ENCODE measurements at regions not wholly inside any gene's neighbourhood (a gene's known extent, or its start where the extent isn't known, plus 50 kb on each side); places are given as distances from the start of the nearest gene placed in this dataset.

- in situ Hi-C loops (cut with MboI; ENCODE audit: low sequenced_read_pairs, unreplicated experiment), result no loop called here
- no peak for DNase-seq (ENCODE audit: low spot score)
- no peak for TF ChIP-seq CTCF (IDR thresholded peaks at IDR 0.05; ENCODE audit: borderline replicate concordance, control extremely low read depth, extremely low read depth, insufficient read depth, missing control alignments)
Observed at GRCh38 chr10:8137726-8138125, 83.2 kb downstream of the GATA3 start.

- no peak for TF ChIP-seq CTCF (IDR thresholded peaks at IDR 0.05; ENCODE audit: borderline replicate concordance, control extremely low read depth, extremely low read depth, insufficient read depth, missing control alignments)
- in situ Hi-C loops (cut with MboI; ENCODE audit: low sequenced_read_pairs, unreplicated experiment), result no loop called here
- DNase-seq (ENCODE audit: low spot score), result no peak
Observed at GRCh38 chr10:8138471-8138870, 84.0 kb downstream of the GATA3 start.

GRCh38 chr10:8144496-8144895, 90.0 kb downstream of the GATA3 start:
- no peak for DNase-seq (ENCODE audit: low spot score)
- no peak for TF ChIP-seq CTCF (IDR thresholded peaks at IDR 0.05; ENCODE audit: borderline replicate concordance, control extremely low read depth, extremely low read depth, insufficient read depth, missing control alignments)
- in situ Hi-C loops (cut with MboI; ENCODE audit: low sequenced_read_pairs, unreplicated experiment), result no loop called here

GRCh38 chr10:8146650-8147049, 92.2 kb downstream of the GATA3 start:
- no peak for DNase-seq (ENCODE audit: low spot score)
- no peak for TF ChIP-seq CTCF (IDR thresholded peaks at IDR 0.05; ENCODE audit: borderline replicate concordance, control extremely low read depth, extremely low read depth, insufficient read depth, missing control alignments)

GRCh38 chr10:8149991-8150390, 95.5 kb downstream of the GATA3 start:
- no peak for DNase-seq (ENCODE audit: low spot score)
- in situ Hi-C loops (cut with MboI; ENCODE audit: low sequenced_read_pairs, unreplicated experiment), result no loop called here
- no peak for TF ChIP-seq CTCF (IDR thresholded peaks at IDR 0.05; ENCODE audit: borderline replicate concordance, control extremely low read depth, extremely low read depth, insufficient read depth, missing control alignments)

More at GRCh38 chr10:8146650-8147049, 92.2 kb downstream of the GATA3 start:
- in situ Hi-C loops (cut with MboI; ENCODE audit: low sequenced_read_pairs, unreplicated experiment), result no loop called here

- in situ Hi-C loops (cut with MboI; ENCODE audit: low sequenced_read_pairs, unreplicated experiment), result no loop called here
- DNase-seq (ENCODE audit: low spot score), result no peak
- TF ChIP-seq CTCF (IDR thresholded peaks at IDR 0.05; ENCODE audit: borderline replicate concordance, control extremely low read depth, extremely low read depth, insufficient read depth, missing control alignments), result no peak
Observed at GRCh38 chr10:8150401-8150905, 96.0 kb downstream of the GATA3 start.

- no peak for DNase-seq (ENCODE audit: low spot score)
- TF ChIP-seq CTCF (IDR thresholded peaks at IDR 0.05; ENCODE audit: borderline replicate concordance, control extremely low read depth, extremely low read depth, insufficient read depth, missing control alignments), result no peak
- in situ Hi-C loops (cut with MboI; ENCODE audit: low sequenced_read_pairs, unreplicated experiment), result no loop called here
Observed at GRCh38 chr10:8151086-8151485, 96.6 kb downstream of the GATA3 start.
